Cardiac fibroblast (primary cell): ENCODE measurements at regions not wholly inside any gene's neighbourhood (a gene's known extent, or its start where the extent isn't known, plus 50 kb on each side); places are given as distances from the start of the nearest gene placed in this dataset.

ENCODE experiments used
- DNase-seq, 2 donors: peaks; one replicate each; pipeline versions ENCODE4 v3.0.0 to v3.0.0-alpha.2; 2010; ENCODE audit warnings: low read depth in 2 of 2
- H3K4me3 ChIP-seq, 2 donors: replicated peaks in 1 of 2; 1 replicate in 1 of 2; 2 replicates in 1 of 2; pipeline ENCODE4 v1.5.1; 2011; ENCODE audit warnings: low read depth in 2 of 2, low read length in 2 of 2, mild to moderate bottlenecking in 2 of 2, moderate library complexity in 1 of 2
- CTCF ChIP-seq: IDR thresholded peaks from one replicate; pipeline ENCODE4 v1.5.1; 2011; ENCODE audit warnings: low read depth, mild to moderate bottlenecking, low read length, inconsistent platforms

- DNase-seq, result no peak
- no peak for TF ChIP-seq CTCF
- H3K4me3 ChIP-seq, result no peak overlapping the region
Measured at GRCh38 chr6:132868057-132868456, 53.7 kb downstream of the RPS12 start.

- no peak for DNase-seq
- no peak for TF ChIP-seq CTCF
- no peak overlapping the region for H3K4me3 ChIP-seq
Measured at GRCh38 chr6:132872923-132873322, 58.6 kb downstream of the RPS12 start.

GRCh38 chr6:132877003-132877402, 62.6 kb downstream of the RPS12 start:
- no peak for TF ChIP-seq CTCF
- H3K4me3 ChIP-seq, result no peak overlapping the region
- no peak for DNase-seq

- no peak overlapping the region for H3K4me3 ChIP-seq
- DNase-seq, result peak; percentile 3 to 26
- TF ChIP-seq CTCF, result no peak
Measured at GRCh38 chr6:132887204-132887603, 72.8 kb downstream of the RPS12 start.

GRCh38 chr6:132888701-132889100, 74.3 kb downstream of the RPS12 start:
- TF ChIP-seq CTCF, result no peak
- H3K4me3 ChIP-seq, result no peak overlapping the region
- no peak for DNase-seq

GRCh38 chr6:132892929-132893771, 78.8 kb downstream of the RPS12 start:
- H3K4me3 ChIP-seq, result no peak overlapping the region
- TF ChIP-seq CTCF, result no peak
- no peak for DNase-seq
